HG03520 (cell line): ENCODE measurements at regions not wholly inside any gene's neighbourhood (a gene's known extent, or its start where the extent isn't known, plus 50 kb on each side); places are given as distances from the start of the nearest gene placed in this dataset.
"Not testable (repeated sequence)": the region's sequence is repeated elsewhere in the genome, so short reads cannot be mapped to it uniquely, and the experiment has no call there.

ENCODE experiments used
- ATAC-seq: cut with Tn5 transposase; IDR thresholded peaks from one replicate; pipeline ENCODE4 v1.9.1; 2021; ENCODE audit warnings: mild to moderate bottlenecking, moderate library complexity; ENCODE audit not compliant: unreplicated experiment

DNA sequence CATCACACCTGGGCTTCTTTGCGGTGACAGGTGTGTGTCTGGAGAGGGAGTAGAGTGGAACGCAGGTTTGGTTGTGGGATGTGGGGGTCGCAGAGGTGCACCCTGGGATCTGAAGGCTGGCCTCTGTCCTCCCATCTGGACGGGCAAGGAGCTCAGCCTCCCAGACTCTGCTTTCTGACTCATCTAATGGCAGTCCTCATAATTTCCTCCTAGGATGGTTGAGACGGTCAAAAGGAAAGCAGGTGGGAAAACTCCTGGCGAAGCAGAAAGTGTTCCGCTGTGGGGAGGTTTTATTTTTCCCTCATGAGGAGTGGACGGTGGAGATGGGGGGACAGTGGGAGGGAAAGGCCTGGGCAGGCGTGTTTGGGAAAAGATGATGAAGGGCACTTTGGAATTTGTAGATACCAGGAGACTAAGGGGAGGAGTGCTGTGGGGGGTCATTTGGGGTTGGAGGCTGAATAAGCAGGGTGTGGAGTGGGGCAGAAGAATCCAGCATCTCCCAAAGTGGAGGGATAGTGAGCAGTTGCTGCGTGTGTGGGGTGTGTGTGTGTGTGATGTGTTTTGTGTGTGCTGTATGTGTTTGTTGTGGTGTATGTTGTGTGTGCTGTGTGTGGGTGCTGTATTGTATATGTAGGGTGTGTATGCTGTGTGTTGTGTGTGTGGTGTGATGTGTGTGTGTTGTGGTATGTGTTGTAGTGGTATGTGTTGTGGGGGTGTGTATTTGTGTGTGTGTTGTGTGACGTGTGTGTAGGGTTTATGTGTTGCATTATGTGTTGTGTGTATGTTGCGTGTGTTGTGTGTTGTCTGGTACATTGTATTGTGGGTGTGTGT, 97.2 kb upstream of the PODXL start:
- ATAC-seq: no peak

GRCh38 chr7:131652934-131653333, 96.5 kb upstream of the PODXL start:
- ATAC-seq: no peak

- no peak for ATAC-seq
Observed at GRCh38 chr7:131652194-131652593, 95.8 kb upstream of the PODXL start.

GRCh38 chr7:131649879-131650278, 93.5 kb upstream of the PODXL start:
- no peak for ATAC-seq

- no peak for ATAC-seq
Observed at GRCh38 chr7:131649003-131649541, 92.6 kb upstream of the PODXL start.

DNA sequence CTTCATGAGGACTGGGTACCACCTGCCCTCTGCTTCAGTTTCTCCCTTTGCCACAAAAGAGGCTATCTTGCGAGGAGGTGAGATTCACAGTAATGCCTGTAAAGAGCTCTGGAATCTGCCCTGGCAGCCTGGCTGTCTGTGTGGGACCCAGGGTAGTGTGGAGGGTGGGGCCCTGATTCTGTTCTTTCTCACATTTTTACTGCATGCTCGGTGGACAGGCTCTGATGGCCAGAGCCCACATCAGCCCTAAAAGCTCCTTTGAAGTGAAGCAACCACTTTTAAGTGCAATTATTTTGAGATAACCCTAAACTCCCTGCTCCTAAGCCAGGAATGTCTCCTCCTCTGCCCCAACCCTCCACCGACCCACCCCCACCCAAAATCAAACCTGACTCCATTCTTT, 92.1 kb upstream of the PODXL start:
- ATAC-seq: no peak

- no peak for ATAC-seq
Observed at GRCh38 chr7:131646203-131646602, 89.8 kb upstream of the PODXL start.

- ATAC-seq: no peak
Observed at GRCh38 chr7:131642429-131642828, 86.0 kb upstream of the PODXL start.

DNA sequence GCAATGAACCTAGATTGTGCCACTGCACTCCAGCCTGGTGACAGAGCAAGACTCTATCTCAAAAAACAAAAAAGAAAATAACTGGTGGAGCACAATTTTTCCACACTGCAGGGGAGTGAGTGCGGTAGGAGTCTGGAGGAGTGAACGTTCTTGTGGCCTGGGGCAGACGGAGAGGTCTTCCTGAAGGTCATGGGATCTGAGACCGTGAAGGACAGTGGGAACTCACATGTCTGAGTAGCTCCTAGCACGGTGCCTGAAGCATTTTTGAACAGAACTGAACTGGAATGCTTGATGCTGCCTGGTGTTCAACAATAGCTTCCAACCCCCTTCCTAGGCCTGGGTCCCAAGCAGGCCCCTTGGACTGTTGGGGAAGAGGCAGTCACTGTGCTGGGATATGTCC, 84.3 kb upstream of the PODXL start:
- no peak for ATAC-seq

DNA sequence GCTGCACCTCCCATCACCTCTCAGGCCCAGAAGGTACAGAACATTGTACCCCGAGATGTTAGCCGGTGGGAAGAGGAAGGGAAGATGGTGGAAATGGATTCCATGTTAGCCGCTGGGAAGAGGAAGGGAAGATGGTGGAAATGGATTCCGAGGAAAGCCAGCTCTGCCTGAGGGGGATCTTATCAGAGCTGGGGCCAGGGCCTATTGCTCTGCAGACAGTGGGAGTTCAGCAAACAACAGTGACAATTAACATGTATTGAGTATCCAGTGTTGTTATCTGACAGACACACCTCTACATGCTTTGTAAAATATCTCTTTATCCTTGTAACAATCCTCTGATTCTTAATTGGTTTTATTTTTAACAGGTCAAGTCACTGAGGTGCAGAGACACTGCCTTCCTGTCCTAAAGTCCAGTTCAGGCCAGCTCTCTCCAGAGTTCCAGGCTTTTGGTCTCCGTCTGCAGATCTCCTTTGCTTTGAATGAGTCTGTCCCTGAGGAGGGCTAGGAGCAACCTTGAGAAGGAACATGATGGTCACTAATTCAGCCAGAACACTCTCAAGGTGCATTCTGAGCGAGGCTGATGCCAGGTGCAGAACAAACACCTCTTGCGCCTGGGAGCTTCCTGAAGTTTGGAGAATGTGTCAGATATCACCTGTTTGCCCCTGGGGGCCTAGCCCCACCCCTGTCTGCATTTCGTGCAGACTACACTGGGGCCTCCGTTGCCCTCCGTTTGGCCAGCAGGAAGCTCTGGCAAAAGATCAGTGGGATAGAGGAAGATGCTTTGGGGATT, 82.4 kb upstream of the PODXL start:
- ATAC-seq: no peak

- ATAC-seq: no peak
Observed at GRCh38 chr7:131637859-131638258, 81.4 kb upstream of the PODXL start.

DNA sequence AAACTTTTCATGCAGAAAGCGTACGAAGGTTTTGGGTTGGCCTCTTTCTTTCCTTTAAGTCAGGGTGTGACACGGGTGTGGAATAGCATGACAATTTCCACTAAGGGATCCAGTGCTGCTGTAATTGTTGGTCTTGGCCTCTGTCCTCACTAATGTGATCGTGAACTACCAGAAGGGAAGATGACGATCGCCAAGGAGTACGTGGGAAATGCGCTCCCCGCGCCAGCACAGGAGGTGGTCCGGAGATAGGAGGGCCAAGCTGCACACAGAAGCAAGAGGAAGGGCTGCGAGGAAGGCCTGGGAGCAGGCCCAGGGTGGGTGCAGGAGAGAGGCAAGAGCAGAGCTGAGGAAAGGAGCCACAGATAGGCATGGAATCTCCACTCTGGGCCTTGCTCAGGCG, 79.7 kb upstream of the PODXL start:
- no peak for ATAC-seq

GRCh38 chr7:131634197-131634596, 77.8 kb upstream of the PODXL start:
- not testable (repeated sequence) for ATAC-seq

DNA sequence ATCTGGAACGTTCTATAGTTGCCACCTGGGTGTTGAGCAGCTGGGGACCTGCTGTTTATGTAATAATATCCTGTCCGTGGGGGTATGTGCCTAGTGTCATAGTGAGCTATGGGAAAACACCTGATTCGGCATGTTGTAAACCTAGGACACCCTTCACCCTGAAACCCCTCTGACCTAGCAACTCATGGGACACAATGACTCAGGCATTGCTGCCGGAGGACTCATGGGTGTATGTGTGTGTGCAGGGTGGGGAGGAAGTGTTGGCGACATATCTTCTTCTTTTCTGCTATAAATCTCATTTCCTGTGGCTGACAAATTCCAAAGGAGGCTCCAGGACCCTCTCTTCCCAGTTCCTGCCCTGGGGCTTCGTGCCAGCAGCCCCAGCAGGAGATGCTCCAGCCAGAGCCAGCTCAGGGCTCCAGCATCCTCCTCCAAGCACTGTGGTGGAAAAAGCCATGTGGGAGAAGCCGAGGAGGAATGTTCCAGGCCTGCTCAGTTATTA, 77.0 kb upstream of the PODXL start:
- ATAC-seq: no peak

DNA sequence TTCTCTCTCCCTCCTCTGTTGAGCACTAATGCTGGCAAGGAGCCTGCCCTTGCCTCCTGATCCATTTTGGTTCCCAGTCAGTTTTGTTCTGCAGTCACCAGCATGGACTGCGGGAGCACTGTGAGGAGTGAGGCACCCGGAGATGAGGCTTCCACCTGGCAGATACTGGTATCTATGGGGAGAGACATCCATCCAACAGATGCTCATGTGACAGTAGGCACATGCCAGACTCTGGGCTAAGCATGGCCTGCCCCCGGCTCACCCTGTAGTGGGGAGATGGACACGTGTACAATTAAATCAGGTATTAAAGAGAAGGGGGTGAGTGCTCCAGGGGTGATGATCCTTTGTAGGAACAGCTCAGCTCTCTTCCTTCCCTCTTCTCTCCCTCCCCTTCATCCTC, 74.0 kb upstream of the PODXL start:
- ATAC-seq: no peak

DNA sequence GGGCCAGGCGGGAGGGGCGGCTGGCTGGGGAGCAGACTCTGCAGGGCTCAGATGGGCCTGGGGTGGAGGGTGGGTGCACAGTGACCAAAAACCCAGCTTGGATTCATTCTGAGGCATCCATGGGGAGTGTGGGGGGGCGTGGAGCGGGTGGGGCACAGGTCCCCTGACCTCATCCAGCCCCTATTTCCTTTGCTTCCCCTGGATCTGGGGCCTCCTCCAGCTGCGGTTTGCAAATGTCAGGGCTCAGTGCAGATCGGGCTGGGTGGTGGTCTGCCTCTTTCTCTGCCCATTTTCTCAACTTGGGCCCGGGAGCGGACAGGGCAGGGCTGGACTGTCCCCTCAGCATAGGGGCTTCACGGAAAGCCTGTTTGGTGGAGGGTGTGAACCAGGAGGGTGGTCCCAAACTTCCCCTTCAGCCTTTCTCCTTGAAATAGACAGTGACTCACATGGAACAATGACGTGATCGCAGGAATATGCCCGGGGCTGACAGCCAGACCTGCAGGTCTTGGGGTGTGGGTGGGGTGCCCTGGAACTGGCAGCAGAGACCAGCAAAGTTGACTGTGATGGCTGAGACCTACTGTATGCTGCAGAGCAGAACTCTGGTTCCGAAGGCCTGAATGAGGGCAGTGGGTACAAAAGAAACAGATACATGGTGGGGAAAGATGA, 72.9 kb upstream of the PODXL start:
- no peak for ATAC-seq

DNA sequence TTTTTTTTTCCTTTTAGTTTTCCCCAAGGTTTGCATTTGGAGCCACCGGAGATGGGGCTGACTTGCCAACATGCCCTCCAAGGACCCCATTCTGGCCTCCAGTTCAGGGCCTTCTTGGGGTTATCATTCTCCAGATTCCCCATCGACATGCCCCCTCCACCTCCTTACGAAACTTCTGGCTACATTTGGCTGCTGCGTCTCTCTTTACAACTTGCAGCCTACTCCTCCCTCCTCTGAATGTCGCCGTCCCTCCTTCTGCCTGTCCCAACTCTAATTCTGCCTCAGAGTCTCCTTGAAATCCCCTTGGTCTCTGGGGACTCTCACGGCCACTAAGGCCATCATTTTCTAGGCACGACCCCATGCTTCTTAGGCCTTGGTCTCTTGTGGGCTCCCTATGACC, 72.2 kb upstream of the PODXL start:
- ATAC-seq: no peak

DNA sequence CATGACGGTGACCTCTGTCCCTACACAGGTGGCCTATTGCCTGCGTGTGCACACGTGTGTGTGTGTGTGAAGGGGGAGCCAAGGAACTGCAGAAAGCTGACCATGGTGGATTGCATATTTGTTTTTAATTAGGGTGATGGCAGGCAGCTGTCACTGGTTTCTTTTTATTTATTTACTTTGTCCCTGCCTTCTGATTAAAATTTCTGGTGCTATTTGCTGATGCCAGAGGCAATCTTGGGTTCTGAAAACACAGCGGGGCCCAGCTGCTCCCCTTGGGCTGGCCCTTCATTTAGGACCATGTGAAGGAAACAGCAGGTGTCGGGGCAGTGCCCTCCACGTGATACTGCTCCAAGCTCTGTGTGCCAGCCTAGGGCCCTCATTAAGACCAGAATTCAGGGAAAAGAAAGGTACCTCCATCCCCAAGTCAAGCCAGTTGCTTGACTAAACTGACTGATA, 71.3 kb upstream of the PODXL start:
- no peak for ATAC-seq

GRCh38 chr7:131626643-131627042, 70.2 kb upstream of the PODXL start:
- ATAC-seq: no peak

DNA sequence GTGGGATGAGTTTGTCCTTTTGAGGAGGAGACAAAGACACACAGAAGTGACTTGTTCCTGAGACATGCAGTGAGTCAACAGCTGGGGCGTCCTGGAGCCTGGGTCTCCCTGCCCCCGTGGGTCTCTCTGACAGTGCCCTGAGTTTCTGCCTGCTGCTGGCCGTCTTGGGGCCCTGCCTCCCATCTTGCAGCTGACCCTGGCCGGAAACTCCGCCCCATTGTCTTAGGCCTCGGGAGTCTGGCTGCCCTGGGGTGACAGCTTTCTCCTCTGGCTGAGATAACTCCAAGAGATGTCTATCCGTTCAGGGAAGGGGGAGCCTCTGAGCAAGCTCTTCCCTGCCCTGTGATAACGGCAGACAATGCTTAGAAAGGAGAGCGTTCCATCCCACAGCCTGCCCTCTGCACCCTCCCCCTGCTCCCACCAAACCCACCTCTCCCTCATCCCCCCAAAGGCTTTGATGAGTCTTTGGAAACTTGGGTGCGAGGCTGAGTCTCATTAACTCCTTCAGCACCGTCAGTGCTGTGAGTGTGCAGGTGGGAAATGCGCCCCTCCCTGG, 69.5 kb upstream of the PODXL start:
- no peak for ATAC-seq

- not testable (repeated sequence) for ATAC-seq
Observed at GRCh38 chr7:131625345-131625744, 68.9 kb upstream of the PODXL start.
